Muscle layer of duodenum (tissue), 2 donors: ENCODE measurements at regions not wholly inside any gene's neighbourhood (a gene's known extent, or its start where the extent isn't known, plus 50 kb on each side); places are given as distances from the start of the nearest gene placed in this dataset.

ENCODE experiments used
- H3K27ac ChIP-seq: one replicate; pipeline ENCODE4 v1.7.0; 2013; ENCODE audit warnings: mild to moderate bottlenecking, low read length
- H3K27me3 ChIP-seq: one replicate; pipeline ENCODE4 v1.7.0; 2013; ENCODE audit warnings: low read depth, mild to moderate bottlenecking, control low read depth, low read length
- H3K36me3 ChIP-seq, 2 donors: one replicate each; pipeline ENCODE4 v1.7.0; 2013; ENCODE audit warnings: low read length in 2 of 2, control low read depth in 1 of 2, mild to moderate bottlenecking in 1 of 2; ENCODE audit not compliant: insufficient read depth in 2 of 2, control insufficient read depth in 1 of 2
- H3K4me1 ChIP-seq, 2 donors: one replicate each; pipeline ENCODE4 v1.7.0; 2013; ENCODE audit warnings: low read length in 2 of 2, mild to moderate bottlenecking in 2 of 2, control low read depth in 1 of 2, moderate library complexity in 1 of 2; ENCODE audit not compliant: insufficient read depth in 2 of 2, control insufficient read depth in 1 of 2
- H3K4me3 ChIP-seq, 2 donors: one replicate each; pipeline ENCODE4 v1.7.0; 2013; ENCODE audit warnings: low read length in 2 of 2, low read depth in 1 of 2, mild to moderate bottlenecking in 1 of 2
- H3K9me3 ChIP-seq, 2 donors: one replicate each; pipeline ENCODE4 v1.7.0; 2013; ENCODE audit warnings: low read length in 2 of 2, control low read depth in 1 of 2, mild to moderate bottlenecking in 1 of 2; ENCODE audit not compliant: control insufficient read depth in 1 of 2
- donor health status: healthy.

DNA sequence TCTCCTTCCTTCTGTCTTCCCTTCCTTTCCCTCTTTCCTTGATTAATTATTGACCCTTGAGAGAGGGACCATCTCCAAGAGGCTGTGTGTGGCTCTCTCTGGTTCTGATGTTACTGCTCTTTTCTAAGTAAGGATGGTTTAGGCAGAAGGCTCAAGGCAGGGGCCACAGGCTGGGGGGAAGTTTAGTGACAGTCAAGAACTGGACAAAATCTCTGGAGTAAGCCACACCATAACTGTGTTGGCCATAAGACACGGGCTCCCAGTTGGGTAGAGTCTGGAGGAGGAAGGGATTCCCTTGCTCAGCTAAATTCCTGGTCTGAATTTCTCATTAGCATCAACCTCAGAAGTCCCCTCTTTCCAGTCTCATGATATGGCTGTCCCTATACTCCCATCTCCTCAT, 74.7 kb downstream of the BUD13 start:
- Histone ChIP-seq H3K27ac (no peak overlapping the region), H3K9me3 (no peaks in the 10 kb centered on the region), H3K4me1 (no peaks in the 10 kb centered on the region), H3K27me3 (peaks cover 4% of the 10 kb centered on the region), H3K36me3 (no peaks in the 10 kb centered on the region), H3K4me3 (no peak overlapping the region)

DNA sequence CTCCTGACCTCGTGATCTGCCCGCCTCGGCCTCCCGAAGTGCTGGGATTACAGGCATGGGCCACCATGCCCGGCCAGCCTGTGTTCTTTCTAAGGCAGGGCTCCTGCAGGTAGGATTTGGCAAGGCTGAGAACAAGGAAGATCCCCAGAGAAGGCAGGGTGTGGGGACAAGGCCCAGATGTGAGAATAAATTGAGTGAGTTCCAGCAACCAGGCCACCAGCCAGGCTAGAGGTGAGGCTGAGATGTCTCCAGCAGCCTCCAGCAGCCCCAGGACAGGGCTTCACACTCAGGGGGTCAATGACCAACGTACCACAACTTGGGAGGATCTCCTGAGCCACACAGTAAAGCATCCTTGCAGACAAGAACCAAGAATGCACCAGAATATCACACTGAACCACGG, 75.1 kb downstream of the BUD13 start:
- H3K36me3 ChIP-seq, result no peaks in the 10 kb centered on the region
- no peak overlapping the region for H3K4me3 ChIP-seq
- no peak overlapping the region for H3K27ac ChIP-seq
- no peaks in the 10 kb centered on the region for H3K4me1 ChIP-seq
- no peaks in the 10 kb centered on the region for H3K9me3 ChIP-seq
- peaks cover 4% of the 10 kb centered on the region for H3K27me3 ChIP-seq

DNA sequence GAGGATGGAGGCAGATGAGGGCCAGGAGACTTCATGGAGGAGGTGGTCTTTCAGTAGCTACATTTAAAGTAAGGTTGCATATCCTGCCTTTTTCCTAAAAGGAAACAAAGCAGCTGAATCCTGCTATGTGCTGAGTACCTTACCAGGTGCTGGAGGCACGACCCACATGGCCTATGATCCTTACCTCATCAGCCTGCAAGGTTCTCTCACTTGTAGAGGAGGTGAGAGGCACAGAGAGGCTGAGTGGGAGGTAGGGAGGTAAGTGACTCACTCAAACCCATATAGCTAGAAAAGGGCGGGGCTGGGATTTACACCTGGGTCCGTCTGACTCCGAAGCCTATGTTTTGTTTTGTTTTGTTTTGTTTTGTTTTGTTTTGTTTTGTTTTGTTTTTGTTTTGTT, 75.8 kb downstream of the BUD13 start:
- H3K36me3 ChIP-seq, result no peaks in the 10 kb centered on the region
- no peak overlapping the region for H3K27ac ChIP-seq
- no peaks in the 10 kb centered on the region for H3K4me1 ChIP-seq
- no peaks in the 10 kb centered on the region for H3K9me3 ChIP-seq
- H3K4me3 ChIP-seq, result no peak overlapping the region
- H3K27me3 ChIP-seq, result peaks cover 4% of the 10 kb centered on the region

DNA sequence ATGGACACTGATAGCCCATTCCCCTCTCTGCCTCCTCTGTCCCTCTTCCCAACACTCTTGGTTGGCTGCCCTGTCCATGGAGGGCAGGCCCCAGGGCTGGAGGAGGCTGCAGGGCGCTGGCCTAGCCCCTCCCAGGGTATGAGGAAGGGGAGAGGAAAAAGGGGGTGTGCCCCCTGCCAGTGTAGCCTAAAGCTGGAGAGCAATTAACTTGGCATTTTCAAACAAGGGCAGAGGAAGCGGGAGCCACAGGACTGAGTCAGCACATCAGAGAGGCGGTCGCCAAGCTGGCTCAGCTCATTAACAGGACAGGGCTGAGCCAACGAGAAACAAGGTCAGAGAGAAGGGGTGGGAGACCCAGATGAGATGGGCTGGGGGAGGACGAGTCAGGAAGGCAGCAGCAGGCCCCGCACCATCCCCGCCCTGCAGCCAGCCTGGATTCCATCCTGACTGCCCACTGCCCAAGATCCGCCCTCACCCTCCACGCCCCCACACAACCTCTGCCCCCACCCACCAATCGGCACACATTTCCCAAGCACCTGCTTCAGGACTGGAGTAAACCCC, 76.3 kb downstream of the BUD13 start:
- Histone ChIP-seq H3K9me3 (no peaks in the 10 kb centered on the region), H3K27ac (no peak overlapping the region), H3K36me3 (no peaks in the 10 kb centered on the region), H3K27me3 (peaks cover 4% of the 10 kb centered on the region), H3K4me1 (peaks cover 0 to 3% of the 10 kb centered on the region in 2 donors), H3K4me3 (no peak overlapping the region)

DNA sequence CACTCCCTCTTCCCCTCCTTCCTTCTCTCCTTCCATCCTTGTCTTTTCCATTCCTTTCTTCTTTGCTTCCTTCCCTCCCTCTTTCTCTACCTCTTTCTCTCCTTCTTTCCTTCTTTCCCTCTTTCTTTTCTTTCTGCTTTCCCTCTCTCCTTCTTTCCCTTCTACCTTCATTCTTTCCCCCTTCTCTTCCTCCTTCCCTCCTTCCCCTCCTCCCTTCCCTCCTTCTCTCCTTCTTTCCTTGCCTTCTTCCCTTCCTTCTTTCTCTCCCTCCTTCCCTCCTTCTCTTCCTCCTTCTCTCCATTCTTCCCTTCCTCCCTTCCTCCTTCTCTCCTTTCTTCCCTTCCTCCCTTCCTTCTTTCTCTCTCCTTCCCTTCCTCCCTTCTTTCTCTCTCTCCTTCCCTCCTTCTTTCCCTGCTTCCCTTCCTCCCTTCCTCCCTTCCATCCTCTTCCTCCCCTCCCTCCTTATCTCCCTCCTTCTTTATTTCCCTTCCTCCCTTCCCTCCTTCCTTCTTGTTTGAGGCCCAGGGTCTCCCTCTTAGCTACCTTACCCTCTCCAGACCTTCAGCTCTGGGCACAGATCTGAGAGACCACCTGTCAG, 77.0 kb downstream of the BUD13 start:
- peaks cover 0 to 3% of the 10 kb centered on the region in 2 donors for H3K4me1 ChIP-seq
- H3K27me3 ChIP-seq, result peaks cover 4% of the 10 kb centered on the region
- no peak overlapping the region for H3K4me3 ChIP-seq
- H3K36me3 ChIP-seq, result no peaks in the 10 kb centered on the region
- no peaks in the 10 kb centered on the region for H3K9me3 ChIP-seq
- no peak overlapping the region for H3K27ac ChIP-seq

DNA sequence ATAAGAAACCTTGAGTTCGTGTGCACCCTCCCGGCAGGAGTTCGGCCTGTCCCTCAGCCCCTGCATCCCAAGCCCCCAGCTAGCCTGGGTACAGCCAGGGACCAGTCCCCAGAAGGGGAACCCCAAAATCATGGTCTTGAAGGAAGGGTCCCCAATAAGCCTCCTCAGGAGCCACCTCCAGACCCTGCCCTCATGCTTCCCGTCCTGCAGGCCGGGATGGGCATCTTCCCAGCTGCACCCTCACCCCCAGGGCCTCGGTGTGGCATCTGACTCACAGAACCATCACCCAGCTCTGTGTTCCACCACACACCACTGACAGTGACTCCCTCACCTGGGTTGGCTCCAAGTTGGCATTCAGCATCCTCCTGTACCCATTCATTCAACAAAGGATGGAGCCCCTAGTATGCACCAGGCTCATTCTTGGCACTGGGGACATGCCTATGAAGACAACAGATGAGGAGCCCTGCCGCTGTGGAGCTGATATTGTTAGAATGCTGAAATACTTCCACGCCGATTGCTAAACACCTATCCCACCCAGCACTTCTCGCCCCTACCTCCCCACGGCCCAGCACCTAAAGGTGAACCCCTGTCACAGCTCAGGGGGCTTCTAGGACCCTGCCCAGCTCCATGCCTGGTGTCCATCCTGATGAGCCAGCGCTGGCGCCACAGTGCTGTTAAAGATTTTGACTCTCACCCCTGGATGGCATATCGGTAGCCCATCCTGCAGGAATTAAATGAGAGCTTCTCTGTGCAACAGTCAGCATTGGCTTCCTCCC, 77.8 kb downstream of the BUD13 start:
- H3K27ac ChIP-seq, result no peak overlapping the region
- no peak overlapping the region for H3K4me3 ChIP-seq
- peaks cover 4% of the 10 kb centered on the region for H3K27me3 ChIP-seq
- H3K36me3 ChIP-seq, result no peaks in the 10 kb centered on the region
- H3K9me3 ChIP-seq, result no peaks in the 10 kb centered on the region
- peaks cover 0 to 3% of the 10 kb centered on the region in 2 donors for H3K4me1 ChIP-seq

DNA sequence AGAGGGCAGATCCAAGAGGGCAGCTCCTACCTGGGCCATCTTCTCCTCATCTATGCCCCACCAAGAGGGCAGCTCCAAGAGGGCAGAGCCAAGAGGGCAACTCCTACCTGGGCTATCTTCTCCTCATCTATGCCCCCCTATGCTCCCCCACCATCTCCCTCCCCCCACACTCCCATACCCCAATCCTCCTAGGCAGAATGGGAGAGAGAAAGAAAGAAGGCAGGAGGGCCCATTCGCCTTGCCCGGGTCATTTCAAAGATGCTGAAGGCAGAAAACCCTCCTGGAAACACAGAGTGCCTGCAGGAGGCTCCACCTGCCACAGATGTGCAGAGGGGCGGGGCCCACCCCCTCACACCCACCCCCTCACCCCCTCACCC, 78.5 kb downstream of the BUD13 start:
- Histone ChIP-seq H3K27ac (no peak overlapping the region), H3K36me3 (no peaks in the 10 kb centered on the region), H3K27me3 (peaks cover 4% of the 10 kb centered on the region), H3K9me3 (no peaks in the 10 kb centered on the region), H3K4me3 (no peak overlapping the region), H3K4me1 (peaks cover 0 to 3% of the 10 kb centered on the region in 2 donors)

DNA sequence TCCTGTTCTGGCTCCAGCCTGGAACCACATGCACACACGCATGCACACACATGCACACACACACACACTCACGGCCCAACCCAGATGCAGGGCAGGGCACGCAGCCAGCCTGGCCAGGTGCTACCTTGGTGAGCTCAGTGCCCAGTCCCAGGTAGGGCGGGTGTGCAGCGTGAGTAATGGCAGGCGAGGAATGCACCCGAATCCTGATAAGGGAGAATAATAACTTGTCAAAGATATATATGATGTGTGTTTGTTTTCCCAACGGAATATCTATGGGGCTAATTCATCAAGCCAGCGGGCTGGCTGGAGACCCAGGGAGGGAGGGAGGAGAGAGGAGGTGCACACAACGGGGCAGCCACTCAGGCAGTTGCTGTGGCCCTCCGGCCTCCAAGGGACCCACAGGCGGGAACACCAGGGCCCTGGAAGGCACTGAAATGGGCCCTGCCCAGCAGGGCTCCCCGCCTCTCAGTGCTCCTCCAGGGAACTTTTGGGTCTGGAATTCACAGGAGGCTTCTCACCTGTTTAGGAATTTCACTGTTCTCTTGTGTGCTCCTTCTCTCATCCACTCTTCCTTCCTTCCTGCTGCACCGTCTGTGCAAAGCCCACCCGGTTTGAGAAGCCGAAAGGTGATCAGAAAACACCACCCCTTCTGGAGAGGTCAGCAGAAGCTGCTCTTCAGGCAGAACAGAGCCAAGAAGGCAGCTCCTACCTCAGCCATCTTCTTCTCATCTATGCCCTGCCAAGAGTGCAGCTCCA, 79.0 kb downstream of the BUD13 start:
- Histone ChIP-seq H3K27me3 (peaks cover 4% of the 10 kb centered on the region), H3K4me3 (no peak overlapping the region), H3K9me3 (no peaks in the 10 kb centered on the region), H3K27ac (no peak overlapping the region), H3K4me1 (peaks cover 0 to 3% of the 10 kb centered on the region in 2 donors), H3K36me3 (no peaks in the 10 kb centered on the region)

DNA sequence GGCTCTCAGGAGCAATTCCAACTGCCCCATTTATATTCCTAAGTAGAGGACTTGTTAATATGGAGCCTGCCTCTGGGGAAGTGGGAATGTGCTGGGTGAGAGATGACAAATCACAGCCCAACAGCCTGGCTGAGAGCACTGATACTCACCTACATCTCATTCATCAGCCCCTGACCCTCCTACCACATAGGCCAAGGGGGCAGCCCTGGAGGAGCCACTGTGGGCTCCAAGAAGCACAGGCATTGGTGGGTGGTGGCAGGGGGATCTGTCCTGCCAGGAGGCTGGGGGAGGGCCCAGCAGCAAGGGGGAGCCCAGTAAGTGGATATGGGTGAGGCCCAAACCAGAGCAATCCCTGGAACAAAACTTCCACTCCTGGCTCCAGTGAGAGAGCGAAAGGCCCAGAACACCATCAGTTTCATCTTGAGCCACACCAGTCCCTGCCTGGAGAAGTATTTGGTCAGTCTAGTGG, 79.7 kb downstream of the BUD13 start:
- H3K9me3 ChIP-seq, result no peaks in the 10 kb centered on the region
- H3K4me1 ChIP-seq, result peaks cover 0 to 3% of the 10 kb centered on the region in 2 donors
- peaks cover 4% of the 10 kb centered on the region for H3K27me3 ChIP-seq
- no peak overlapping the region for H3K27ac ChIP-seq
- no peaks in the 10 kb centered on the region for H3K36me3 ChIP-seq
- no peak overlapping the region for H3K4me3 ChIP-seq

DNA sequence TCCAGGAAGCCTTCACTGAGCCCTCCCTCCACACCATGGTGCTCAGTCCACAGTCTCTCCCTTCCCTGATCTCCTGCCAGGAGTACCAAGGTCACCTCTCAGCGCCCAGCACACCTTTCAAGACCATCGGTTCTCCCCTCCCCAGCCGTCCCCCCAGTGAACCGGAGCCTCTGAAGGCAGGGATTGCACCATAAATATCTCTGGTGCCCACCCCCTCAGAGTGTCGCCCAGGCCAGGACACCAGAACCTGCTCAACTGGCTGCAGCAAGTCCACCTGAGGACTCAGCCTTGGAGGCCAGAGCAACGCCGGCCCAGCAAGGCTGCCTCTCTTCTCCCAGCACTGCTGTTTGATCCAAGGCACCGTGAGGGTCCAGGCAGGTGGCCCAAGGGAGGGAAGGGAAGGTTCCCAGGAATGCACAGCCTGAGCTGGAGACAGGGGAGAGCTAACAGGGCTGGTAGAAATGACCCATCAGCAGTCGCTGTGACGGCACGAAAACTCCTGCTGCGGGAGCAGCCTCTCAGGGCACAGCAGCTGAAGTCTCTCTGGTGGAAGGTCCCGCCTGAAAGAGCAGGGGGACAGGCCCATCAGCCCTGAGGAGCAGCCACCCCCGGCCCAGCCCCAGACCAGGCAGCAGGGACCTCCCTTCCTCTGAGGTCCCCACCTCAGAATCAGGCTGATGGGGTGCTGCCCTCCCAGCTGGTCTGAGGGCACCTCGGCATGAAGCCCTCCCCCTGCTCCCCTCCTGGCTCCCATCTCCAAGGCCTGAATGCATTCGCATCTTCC, 80.3 kb downstream of the BUD13 start:
- Histone ChIP-seq H3K4me3 (no peak overlapping the region), H3K9me3 (no peaks in the 10 kb centered on the region), H3K4me1 (peaks cover 0 to 3% of the 10 kb centered on the region in 2 donors), H3K27ac (no peak overlapping the region), H3K36me3 (no peaks in the 10 kb centered on the region), H3K27me3 (peaks cover 4% of the 10 kb centered on the region)
